Erythroblast (primary cell): ENCODE measurements at regions not wholly inside any gene's neighbourhood (a gene's known extent, or its start where the extent isn't known, plus 50 kb on each side); places are given as distances from the start of the nearest gene placed in this dataset.

Experiments
- DNase-seq, 2 experiments: peaks; one replicate each; lab custom pipeline; 2025; lab: John Stamatoyannopoulos, UW
- GATA1 ChIP-seq: IDR thresholded peaks from 2 replicates; pipeline ENCODE4 v1.6.1; 2011; ENCODE audit warnings: low read depth, mild to moderate bottlenecking, control low read depth, low read length, moderate library complexity
- POLR2A ChIP-seq: IDR thresholded peaks from 2 replicates; pipeline ENCODE4 v1.6.1; 2011; ENCODE audit warnings: mild to moderate bottlenecking, low read length

DNA sequence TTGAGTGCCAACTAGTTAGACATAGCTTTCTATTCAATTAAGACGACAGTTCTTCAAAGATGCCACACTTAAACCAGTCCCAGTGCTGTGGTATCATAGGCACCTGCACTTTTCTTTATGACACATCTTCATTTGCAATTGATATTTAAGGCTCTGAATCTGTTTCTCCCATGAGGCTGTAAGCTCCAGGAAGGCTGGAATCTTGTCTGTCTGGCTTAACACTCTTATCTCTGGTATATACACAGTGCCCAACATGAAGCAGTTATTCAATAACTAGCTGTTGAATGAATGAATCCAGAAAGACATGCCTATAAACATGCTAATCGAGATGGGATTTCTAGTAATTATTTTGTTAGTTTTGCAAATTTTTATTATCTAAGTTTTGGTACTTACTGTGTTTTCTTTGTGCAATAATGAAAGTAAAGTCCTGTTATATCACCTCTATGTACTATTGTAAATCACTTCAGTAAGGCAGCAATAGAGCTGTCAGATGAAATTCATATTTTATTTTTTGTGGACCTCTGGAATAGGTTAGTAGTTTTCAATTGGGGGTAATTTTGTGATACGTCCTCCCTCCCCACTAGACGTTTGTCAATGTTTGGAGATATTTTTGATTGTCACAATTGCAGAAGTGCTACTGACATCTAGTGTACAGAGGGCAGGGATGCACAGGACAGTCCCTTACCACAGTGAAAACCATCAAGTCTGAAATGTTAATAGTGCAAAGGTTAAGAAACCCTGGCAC lies 51.3 kb upstream of the STEAP4 start:
- TF ChIP-seq POLR2A (no peak), GATA1 (no peak)

DNA sequence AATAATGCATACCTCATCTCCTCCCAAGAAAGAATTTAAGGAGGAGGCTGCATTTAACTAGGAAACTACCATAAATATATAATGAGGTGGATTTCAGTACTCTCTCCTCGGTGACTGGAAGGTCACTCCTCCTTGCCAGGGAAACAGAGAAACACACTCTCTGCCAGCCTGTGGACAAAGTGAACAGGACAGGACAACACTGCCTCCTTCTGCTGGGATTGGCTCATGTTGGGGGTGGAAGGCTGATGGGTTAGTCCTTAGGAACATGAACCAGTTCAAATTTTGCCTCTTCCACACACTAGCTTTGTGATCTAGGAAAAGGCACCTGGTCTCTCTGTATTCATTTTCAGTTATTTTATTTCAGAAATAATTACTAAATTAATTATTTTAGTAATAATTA lies 50.6 kb upstream of the STEAP4 start:
- TF ChIP-seq GATA1 (no peak), POLR2A (no peak)
- peak; percentile 14 to 30 for DNase-seq

More for the DNA sequence above, 51.3 kb upstream of the STEAP4 start:
- DNase-seq = peak; percentile 12 to 17
